ENCODE measurements at regions not wholly inside any gene's neighbourhood (a gene's known extent, or its start where the extent isn't known, plus 50 kb on each side); places are given as distances from the start of the nearest gene placed in this dataset.

DNA sequence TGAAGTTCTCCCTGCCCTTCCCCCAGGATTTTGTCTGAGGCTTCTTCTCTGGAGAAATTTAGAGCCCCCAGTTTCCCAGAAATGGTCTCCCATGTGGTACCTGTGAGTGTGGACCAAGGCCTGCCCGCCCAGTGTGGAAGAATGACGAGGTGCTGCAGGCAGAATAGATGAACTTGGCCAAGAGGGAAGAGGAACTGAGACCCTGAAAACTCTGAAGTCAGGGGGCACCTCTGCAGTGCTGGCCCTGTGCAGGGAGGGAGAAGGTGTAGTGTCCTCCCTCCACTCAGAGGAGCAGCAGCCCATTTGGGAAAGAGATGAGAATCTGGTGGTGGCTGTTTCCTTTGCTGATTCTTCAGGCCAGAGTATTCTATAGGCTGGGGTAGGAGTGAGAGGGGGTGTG lies 115.2 kb upstream of the PCGF5 start:
- no peak for TF ChIP-seq CTCF (IDR thresholded peaks at IDR 0.05)
- no peak for TF ChIP-seq POLR2A (IDR thresholded peaks at IDR 0.05)

All from body of pancreas (tissue), 4 donors.